ENCODE measurements at regions not wholly inside any gene's neighbourhood (a gene's known extent, or its start where the extent isn't known, plus 50 kb on each side); places are given as distances from the start of the nearest gene placed in this dataset.
"Not testable (repeated sequence)": the region's sequence is repeated elsewhere in the genome, so short reads cannot be mapped to it uniquely, and the experiment has no call there.

DNA sequence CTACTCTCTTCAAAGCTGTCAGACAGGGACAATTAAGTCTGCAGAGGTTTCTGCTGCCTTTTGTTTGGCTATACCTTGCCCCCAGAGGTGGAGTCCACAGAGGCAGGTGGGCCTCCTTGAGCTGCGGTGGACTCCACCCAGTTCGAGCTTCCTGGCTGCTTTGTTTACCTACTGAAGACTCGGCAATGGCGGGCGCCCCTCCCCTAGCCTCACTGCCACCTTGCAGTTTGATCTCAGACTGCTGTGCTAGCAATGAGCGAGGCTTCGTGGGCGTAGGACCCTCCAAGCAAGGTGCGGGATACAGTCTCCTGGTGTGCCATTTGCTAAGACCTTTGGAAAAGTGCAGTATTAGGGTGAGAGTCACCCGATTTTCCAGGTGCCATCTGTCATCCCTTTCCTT is 124.9 kb downstream of the CRYBB2 start:
- not testable (repeated sequence) for H3K27me3 ChIP-seq; H3K27ac ChIP-seq; H3K36me3 ChIP-seq; H3K4me3 ChIP-seq; H3K4me1 ChIP-seq; DNase-seq (ENCODE audit: low spot score); H3K9me3 ChIP-seq

DNA sequence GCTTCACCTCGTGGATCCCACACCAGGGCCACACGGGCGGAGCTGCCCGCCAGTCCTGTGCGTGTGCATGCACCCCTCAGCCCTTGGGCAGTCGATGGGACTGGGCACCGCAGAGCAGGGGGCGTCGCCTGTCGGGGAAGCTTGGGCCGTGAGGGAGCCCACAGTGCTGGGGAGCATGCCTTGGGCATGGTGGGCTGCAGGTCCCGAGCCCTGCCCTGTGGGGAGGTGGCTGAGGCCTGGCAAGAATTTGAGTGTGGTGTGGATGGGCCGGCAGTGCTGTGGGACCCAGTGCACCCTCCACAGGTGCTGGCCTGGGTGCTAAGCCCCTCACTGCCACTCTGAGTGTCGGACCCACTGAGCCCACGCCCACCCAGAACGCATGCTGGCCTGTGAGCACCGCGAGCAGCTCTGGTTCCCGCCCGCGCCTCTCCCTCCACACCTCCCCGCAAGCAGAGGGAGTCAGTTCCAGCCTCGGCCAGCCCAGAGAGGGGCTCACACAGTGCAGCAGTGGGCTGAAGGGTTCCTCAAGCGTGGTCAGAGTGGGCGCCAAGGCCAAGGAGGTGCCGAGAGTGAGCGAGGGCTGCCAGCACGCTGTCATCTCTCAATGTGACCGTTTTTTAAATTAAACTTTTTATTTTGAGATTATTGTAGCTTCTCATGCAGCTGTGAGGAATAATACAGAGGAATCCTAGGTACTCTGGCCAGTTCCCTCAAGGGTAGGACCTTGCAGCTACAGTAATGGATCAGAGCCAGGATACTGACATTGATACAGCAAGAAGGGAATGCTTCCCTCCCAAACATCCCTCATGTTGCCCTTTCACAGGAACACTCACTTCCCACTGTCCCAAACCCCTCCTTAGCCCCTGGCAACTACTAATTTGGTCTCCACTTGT is 127.7 kb downstream of the CRYBB2 start:
- TF ChIP-seq, protein P1, sequence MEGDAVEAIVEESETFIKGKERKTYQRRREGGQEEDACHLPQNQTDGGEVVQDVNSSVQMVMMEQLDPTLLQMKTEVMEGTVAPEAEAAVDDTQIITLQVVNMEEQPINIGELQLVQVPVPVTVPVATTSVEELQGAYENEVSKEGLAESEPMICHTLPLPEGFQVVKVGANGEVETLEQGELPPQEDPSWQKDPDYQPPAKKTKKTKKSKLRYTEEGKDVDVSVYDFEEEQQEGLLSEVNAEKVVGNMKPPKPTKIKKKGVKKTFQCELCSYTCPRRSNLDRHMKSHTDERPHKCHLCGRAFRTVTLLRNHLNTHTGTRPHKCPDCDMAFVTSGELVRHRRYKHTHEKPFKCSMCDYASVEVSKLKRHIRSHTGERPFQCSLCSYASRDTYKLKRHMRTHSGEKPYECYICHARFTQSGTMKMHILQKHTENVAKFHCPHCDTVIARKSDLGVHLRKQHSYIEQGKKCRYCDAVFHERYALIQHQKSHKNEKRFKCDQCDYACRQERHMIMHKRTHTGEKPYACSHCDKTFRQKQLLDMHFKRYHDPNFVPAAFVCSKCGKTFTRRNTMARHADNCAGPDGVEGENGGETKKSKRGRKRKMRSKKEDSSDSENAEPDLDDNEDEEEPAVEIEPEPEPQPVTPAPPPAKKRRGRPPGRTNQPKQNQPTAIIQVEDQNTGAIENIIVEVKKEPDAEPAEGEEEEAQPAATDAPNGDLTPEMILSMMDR (IDR thresholded peaks at IDR 0.05) = no peak
- H3K9me3 ChIP-seq = no peaks in the 10 kb centered on the region
- DNase-seq (ENCODE audit: low spot score) = no peak
- peaks cover 27% of the 10 kb centered on the region for H3K36me3 ChIP-seq
- no peaks in the 10 kb centered on the region for H3K4me1 ChIP-seq
- H3K4me3 ChIP-seq = no peak overlapping the region
- H3K27me3 ChIP-seq = no peaks in the 10 kb centered on the region
- H3K27ac ChIP-seq = no peak overlapping the region

DNA sequence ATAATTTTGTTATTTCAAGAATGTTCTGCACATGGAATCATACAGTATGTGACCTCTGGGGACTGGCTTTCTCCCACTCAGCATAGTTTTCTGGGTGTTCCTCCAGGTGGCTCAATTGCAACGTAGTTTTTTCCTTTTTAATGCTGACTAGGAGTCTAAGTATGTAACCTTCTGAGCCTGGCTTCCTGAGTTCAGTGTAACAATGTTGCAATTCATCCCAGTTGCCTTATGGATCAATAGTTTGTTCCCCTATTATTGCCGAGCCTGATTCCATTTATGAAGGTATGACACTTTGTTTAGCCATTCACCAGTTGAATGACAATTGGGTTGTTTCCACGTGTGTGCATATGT is 128.3 kb downstream of the CRYBB2 start:
- no peaks in the 10 kb centered on the region for H3K9me3 ChIP-seq
- peaks cover 33% of the 10 kb centered on the region for H3K36me3 ChIP-seq
- H3K27ac ChIP-seq = no peak overlapping the region
- no peaks in the 10 kb centered on the region for H3K27me3 ChIP-seq
- TF ChIP-seq, protein P1 (IDR thresholded peaks at IDR 0.05) = no peak
- no peak for DNase-seq (ENCODE audit: low spot score)
- no peaks in the 10 kb centered on the region for H3K4me1 ChIP-seq
- no peak overlapping the region for H3K4me3 ChIP-seq

DNA sequence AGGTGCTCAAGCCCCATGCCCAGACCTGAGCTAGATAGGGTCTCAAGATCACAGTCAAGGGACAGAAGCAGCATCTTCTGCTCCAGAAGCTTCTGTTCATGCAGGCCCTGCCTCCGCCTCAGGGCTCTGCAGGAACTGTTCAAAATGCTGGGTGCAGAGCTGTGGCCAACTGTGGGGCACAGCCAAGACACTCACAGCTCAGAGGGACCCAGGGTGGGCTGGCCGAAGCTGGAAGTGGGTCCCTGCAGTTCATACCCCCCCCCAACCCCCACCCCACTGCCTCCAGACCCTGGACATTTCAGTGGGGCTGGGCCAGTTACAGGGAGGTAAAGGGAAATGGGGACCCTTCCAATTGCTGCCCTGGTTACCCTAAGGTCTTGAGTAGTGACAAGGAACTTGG is 129.0 kb downstream of the CRYBB2 start:
- Histone ChIP-seq H3K9me3 (no peaks in the 10 kb centered on the region), H3K27me3 (no peaks in the 10 kb centered on the region), H3K4me1 (no peaks in the 10 kb centered on the region), H3K4me3 (no peak overlapping the region), H3K27ac (no peak overlapping the region), H3K36me3 (peaks cover 39% of the 10 kb centered on the region)
- TF ChIP-seq, protein P1 (IDR thresholded peaks at IDR 0.05) = no peak
- no peak for DNase-seq (ENCODE audit: low spot score)

DNA sequence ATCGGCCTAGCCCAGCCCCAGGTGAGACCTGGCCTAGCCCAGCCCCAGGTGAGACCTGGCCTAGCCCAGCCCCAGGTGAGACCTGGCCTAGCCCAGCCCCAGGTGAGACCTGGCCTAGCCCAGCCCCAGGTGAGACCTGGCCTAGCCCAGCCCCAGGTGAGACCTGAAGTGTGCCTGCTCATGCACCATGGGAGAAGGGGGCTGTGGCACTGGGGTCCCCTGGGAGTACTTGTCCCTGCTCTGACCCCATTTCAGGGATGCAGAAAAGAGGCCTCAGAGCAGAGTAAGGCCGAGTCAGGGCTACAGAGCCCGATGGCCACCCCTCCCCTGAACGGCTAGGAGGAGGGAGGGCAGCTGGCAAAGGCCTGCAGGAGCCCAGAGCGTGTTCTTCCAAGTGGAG is 129.6 kb downstream of the CRYBB2 start:
- peaks cover 45% of the 10 kb centered on the region for H3K36me3 ChIP-seq
- not testable (repeated sequence) for H3K4me3 ChIP-seq; H3K27ac ChIP-seq; H3K27me3 ChIP-seq; DNase-seq (ENCODE audit: low spot score); H3K4me1 ChIP-seq; H3K9me3 ChIP-seq

DNA sequence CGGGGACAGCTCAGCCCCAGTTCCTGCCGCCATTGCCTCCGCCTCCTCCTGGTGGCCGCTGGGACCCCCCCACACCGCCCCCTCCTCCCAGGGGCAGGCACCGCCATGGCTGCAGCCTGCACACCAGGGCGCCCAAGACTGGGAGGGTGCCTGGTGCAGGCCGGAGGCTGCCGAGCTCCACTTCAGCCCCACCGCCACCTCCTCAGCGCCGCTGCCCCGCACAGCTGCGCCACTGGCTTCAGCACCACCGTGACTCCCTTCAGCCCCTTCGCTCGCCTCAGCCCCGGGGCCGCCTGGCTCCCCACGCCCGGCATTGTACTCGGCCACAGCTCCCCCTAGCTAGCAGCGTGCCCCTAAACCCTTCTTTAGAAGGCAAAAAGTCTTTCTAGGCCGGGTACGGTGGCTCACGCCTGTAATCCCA is 131.1 kb downstream of the CRYBB2 start:
- no peak overlapping the region for H3K27ac ChIP-seq
- no peaks in the 10 kb centered on the region for H3K27me3 ChIP-seq
- no peak for DNase-seq (ENCODE audit: low spot score)
- TF ChIP-seq, protein P1 (IDR thresholded peaks at IDR 0.05) = no peak
- no peak overlapping the region for H3K4me3 ChIP-seq
- H3K4me1 ChIP-seq = no peaks in the 10 kb centered on the region
- H3K36me3 ChIP-seq = peaks cover 59% of the 10 kb centered on the region
- H3K9me3 ChIP-seq = no peaks in the 10 kb centered on the region

Data from right atrium auricular region (tissue), 2 donors.